ENCODE measurements at regions not wholly inside any gene's neighbourhood (a gene's known extent, or its start where the extent isn't known, plus 50 kb on each side); places are given as distances from the start of the nearest gene placed in this dataset.

- 28 to 32% methylated on average over 1 of the region's 1 CpG for WGBS, 2 donors
- no peak overlapping the region for H3K4me3 ChIP-seq
- TF ChIP-seq CTCF (IDR thresholded peaks at IDR 0.05): no peak
- no peaks in the 10 kb centered on the region for H3K9me3 ChIP-seq
- intact Hi-C loops (cut with DNase I): no loop called here
- no peaks in the 10 kb centered on the region for H3K27me3 ChIP-seq
- H3K27ac ChIP-seq: no peak overlapping the region
- DNase-seq (no peak), ATAC-seq (no peak), FAIRE-seq (no peak)
- no peaks in the 10 kb centered on the region for H3K4me1 ChIP-seq
- no peaks in the 10 kb centered on the region for H3K36me3 ChIP-seq
Measured at GRCh38 chr2:71901466-71901865, 246.2 kb downstream of the CYP26B1 start.

DNA sequence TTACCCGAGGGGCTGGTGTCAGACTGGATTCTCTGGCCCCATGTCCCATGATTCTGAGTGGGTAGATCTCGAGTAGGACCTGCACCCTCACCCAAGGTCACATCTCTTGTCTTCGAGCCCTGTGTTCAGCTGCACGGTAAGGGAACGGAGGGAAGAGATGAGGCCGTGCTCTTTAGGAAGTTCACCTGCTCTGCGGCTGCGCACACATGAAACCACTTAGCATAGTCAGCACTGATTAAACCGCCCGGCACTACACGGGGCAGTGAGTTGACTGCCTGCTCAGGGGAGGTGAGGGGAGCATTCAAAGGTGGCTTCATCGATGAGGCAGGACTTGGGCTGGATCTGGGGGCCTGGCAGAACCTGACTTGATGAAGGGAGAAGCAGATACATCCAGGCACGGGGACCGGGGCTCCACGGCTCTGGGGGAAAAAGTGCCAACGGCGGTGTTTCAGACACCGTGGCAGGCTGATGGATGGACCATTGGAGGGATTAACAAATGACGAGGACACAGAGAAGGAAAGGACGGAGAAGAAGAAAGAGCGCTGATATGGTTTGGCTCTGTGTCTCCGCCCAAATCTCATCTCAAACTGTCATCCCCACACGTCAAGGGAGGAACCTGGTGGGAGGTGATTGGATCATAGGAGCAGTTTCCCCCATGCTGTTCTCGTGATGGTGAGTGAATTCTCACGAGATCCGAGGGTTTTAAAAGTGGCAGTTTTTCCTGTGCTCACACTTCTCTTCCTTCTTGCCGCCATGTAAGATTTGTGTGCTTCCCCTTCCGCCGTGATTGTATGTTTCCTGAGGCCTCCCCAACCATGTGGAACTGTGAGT, 248.6 kb downstream of the CYP26B1 start:
- FAIRE-seq: no peak

DNA sequence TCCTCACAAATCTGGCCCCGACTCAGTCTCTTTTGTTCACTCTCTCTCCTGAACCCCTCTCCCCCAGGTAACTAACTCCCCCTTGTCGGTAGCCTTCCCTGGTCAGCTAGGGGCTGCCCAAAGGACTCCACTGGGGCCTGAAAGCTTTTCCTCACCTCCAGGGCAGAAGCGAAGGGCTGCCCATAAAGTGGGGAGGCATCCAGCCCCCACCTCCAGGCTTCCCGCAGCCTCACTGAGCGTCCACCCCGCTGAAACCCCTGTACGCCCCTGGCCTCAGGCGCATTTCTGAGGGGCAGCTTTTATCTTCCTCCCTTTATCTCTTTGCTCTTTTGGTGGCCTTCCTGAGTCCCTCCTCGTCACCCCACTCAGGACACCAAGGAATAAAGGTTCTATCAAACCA, 249.3 kb downstream of the CYP26B1 start:
- WGBS, 2 donors: 75 to 89% methylated on average over 9 of the region's 9 CpGs
- Histone ChIP-seq H3K27me3 (no peaks in the 10 kb centered on the region), H3K9me3 (no peaks in the 10 kb centered on the region), H3K4me1 (no peaks in the 10 kb centered on the region), H3K4me3 (no peak overlapping the region), H3K27ac (no peak overlapping the region), H3K36me3 (no peaks in the 10 kb centered on the region)
- intact Hi-C loops (cut with DNase I): no loop called here
- no peak for DNase-seq
- no peak for ATAC-seq
- FAIRE-seq: no peak
- TF ChIP-seq CTCF (IDR thresholded peaks at IDR 0.05): no peak

More for the DNA sequence above, 248.6 kb downstream of the CYP26B1 start:
- intact Hi-C loops (cut with DNase I): no loop called here
- no peaks in the 10 kb centered on the region for H3K4me1 ChIP-seq
- WGBS, 2 donors: 66 to 74% methylated on average over 29 of the region's 29 CpGs
- ATAC-seq (no peak), DNase-seq (no peak)
- no peak overlapping the region for H3K4me3 ChIP-seq
- no peaks in the 10 kb centered on the region for H3K27me3 ChIP-seq
- H3K9me3 ChIP-seq: no peaks in the 10 kb centered on the region
- TF ChIP-seq CTCF (IDR thresholded peaks at IDR 0.05): no peak
- no peak overlapping the region for H3K27ac ChIP-seq
- no peaks in the 10 kb centered on the region for H3K36me3 ChIP-seq

- DNase-seq (no peak), ATAC-seq (no peak), FAIRE-seq (no peak)
- Histone ChIP-seq H3K4me3 (no peak overlapping the region), H3K9me3 (no peaks in the 10 kb centered on the region), H3K4me1 (no peaks in the 10 kb centered on the region), H3K27ac (no peak overlapping the region), H3K36me3 (no peaks in the 10 kb centered on the region), H3K27me3 (no peaks in the 10 kb centered on the region)
- WGBS, 2 donors: 64 to 73% methylated on average over 7 of the region's 7 CpGs
- intact Hi-C loops (cut with DNase I): no loop called here
- TF ChIP-seq CTCF (IDR thresholded peaks at IDR 0.05): no peak
Measured at GRCh38 chr2:71897836-71898235, 249.8 kb downstream of the CYP26B1 start.

DNA sequence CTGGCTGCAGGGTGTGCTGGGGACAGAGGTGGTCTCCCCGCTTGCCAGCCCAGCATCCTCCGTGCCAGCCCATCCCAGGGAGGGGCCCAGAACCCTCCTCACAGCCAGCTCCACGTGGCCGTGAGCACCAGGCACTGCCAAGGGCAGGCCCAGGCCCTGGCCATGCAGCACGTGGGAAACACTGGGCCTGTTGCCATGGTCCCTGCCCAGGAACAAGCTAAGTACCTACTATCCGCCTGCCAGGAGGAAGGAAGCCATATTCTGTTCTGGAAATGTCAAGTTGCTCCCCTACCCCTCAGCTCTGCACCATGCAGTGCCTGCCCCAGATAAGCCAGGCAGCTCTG, 250.6 kb downstream of the CYP26B1 start:
- ATAC-seq (no peak), FAIRE-seq (no peak), DNase-seq (no peak)
- Histone ChIP-seq H3K4me1 (no peaks in the 10 kb centered on the region), H3K27me3 (no peaks in the 10 kb centered on the region), H3K36me3 (no peaks in the 10 kb centered on the region), H3K4me3 (no peak overlapping the region), H3K9me3 (no peaks in the 10 kb centered on the region), H3K27ac (no peak overlapping the region)
- 68 to 85% methylated on average over 6 of the region's 6 CpGs for WGBS, 2 donors
- intact Hi-C loops (cut with DNase I): no loop called here
- TF ChIP-seq CTCF (IDR thresholded peaks at IDR 0.05): no peak
